Suprapubic skin (tissue), 4 donors: ENCODE measurements at regions not wholly inside any gene's neighbourhood (a gene's known extent, or its start where the extent isn't known, plus 50 kb on each side); places are given as distances from the start of the nearest gene placed in this dataset.

Experiments used
- EP300 ChIP-seq: sonication (generic); formaldehyde crosslinking; IDR thresholded peaks from one replicate; pipeline ENCODE4 v1.6.1; 2017; ENCODE audit warnings: antibody characterized with exemption
- POLR2A ChIP-seq, 2 donors: fragments of 450-650 bp; IDR thresholded peaks; one replicate each; pipeline ENCODE4 v1.6.1; 2017; ENCODE audit warnings: antibody characterized with exemption in 2 of 2, mild to moderate bottlenecking in 2 of 2, moderate library complexity in 2 of 2
- POLR2AphosphoS5 ChIP-seq, 3 donors: sonication (generic); formaldehyde crosslinking; IDR thresholded peaks; one replicate each; pipeline ENCODE4 v1.6.1; 2017; ENCODE audit warnings: antibody characterized with exemption in 3 of 3
- TF ChIP-seq, protein P1 (sequence below), 2 donors: fragments of 200-600 bp in 1 of 2; fragments of 450-650 bp in 1 of 2; sonication (generic) in 1 of 2; IDR thresholded peaks; one replicate each; pipeline ENCODE4 v1.5.1; 2016 to 2019; ENCODE audit warnings: antibody characterized with exemption in 2 of 2, mild to moderate bottlenecking in 1 of 2, moderate library complexity in 1 of 2

DNA sequence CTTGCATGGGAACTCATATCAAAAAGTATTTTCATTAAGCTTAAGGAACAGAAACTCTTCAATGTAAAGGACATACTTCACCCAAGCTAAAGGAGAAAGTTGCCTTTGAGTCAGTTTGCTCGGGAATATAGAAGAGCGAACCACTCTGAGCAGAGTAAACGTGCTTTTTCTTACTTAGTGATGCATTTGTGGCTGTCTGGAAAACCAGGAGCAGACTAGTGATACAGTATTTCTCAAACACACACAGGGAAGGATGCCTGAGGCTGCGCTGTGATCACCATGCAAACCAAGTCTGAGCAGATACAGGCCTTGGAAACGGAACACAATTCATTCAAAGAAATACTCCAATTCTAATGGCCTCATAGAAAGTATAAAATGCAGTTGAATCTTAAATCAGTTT is 121.0 kb upstream of the CDIN1 start:
- TF ChIP-seq, protein P1, sequence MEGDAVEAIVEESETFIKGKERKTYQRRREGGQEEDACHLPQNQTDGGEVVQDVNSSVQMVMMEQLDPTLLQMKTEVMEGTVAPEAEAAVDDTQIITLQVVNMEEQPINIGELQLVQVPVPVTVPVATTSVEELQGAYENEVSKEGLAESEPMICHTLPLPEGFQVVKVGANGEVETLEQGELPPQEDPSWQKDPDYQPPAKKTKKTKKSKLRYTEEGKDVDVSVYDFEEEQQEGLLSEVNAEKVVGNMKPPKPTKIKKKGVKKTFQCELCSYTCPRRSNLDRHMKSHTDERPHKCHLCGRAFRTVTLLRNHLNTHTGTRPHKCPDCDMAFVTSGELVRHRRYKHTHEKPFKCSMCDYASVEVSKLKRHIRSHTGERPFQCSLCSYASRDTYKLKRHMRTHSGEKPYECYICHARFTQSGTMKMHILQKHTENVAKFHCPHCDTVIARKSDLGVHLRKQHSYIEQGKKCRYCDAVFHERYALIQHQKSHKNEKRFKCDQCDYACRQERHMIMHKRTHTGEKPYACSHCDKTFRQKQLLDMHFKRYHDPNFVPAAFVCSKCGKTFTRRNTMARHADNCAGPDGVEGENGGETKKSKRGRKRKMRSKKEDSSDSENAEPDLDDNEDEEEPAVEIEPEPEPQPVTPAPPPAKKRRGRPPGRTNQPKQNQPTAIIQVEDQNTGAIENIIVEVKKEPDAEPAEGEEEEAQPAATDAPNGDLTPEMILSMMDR (IDR thresholded peaks at IDR 0.05) = no peak
- TF ChIP-seq EP300 (no peak), POLR2A (IDR thresholded peaks at IDR 0.05) (no peak), POLR2AphosphoS5 (IDR thresholded peaks at IDR 0.05) (no peak)
